ENCODE measurements at regions not wholly inside any gene's neighbourhood (a gene's known extent, or its start where the extent isn't known, plus 50 kb on each side); places are given as distances from the start of the nearest gene placed in this dataset.

GRCh38 chr2:65664931-65665330 is 232.5 kb upstream of the SPRED2 start:
- no peak for TF ChIP-seq CTCF (IDR thresholded peaks at IDR 0.05)
- TF ChIP-seq POLR2A (IDR thresholded peaks at IDR 0.05): no peak

Data from gastroesophageal sphincter (tissue), 3 donors.